LNCaP clone FGC (cell line): ENCODE measurements at regions not wholly inside any gene's neighbourhood (a gene's known extent, or its start where the extent isn't known, plus 50 kb on each side); places are given as distances from the start of the nearest gene placed in this dataset.

Experiments used
- DNase-seq: peaks from one replicate; pipeline ENCODE4 v3.0.0-alpha.2; 2011; ENCODE audit warnings: low read depth
- H3K4me3 ChIP-seq: 2 replicates; pipeline ENCODE4 v1.5.1; 2011; ENCODE audit warnings: mild to moderate bottlenecking, low read depth, low read length, control low read depth
- CTCF ChIP-seq: IDR thresholded peaks from 2 replicates; pipeline ENCODE4 v1.5.1; 2012; ENCODE audit warnings: mild to moderate bottlenecking; ENCODE audit not compliant: control insufficient read depth, insufficient read depth; ENCODE audit errors: extremely low read depth

- no peak for DNase-seq
- no peak overlapping the region for H3K4me3 ChIP-seq
- no peak for TF ChIP-seq CTCF
Observed at GRCh38 chr9:31500422-31500821, 884.0 kb upstream of the ACO1 start.

GRCh38 chr9:31519011-31519410 lies 865.4 kb upstream of the ACO1 start:
- no peak for TF ChIP-seq CTCF
- no peak for DNase-seq
- no peak overlapping the region for H3K4me3 ChIP-seq

GRCh38 chr9:31519424-31519823 lies 865.0 kb upstream of the ACO1 start:
- DNase-seq: no peak
- no peak overlapping the region for H3K4me3 ChIP-seq
- TF ChIP-seq CTCF: no peak

- no peak for DNase-seq
- no peak overlapping the region for H3K4me3 ChIP-seq
- no peak for TF ChIP-seq CTCF
Observed at GRCh38 chr9:31519826-31520225, 864.6 kb upstream of the ACO1 start.

- H3K4me3 ChIP-seq: no peak overlapping the region
- no peak for TF ChIP-seq CTCF
- DNase-seq: no peak
Observed at GRCh38 chr9:31520301-31521085, 864.0 kb upstream of the ACO1 start.

- no peak overlapping the region for H3K4me3 ChIP-seq
- TF ChIP-seq CTCF: no peak
- no peak for DNase-seq
Observed at GRCh38 chr9:31535651-31536050, 848.8 kb upstream of the ACO1 start.

GRCh38 chr9:31536471-31536870 lies 848.0 kb upstream of the ACO1 start:
- DNase-seq: no peak
- no peak for TF ChIP-seq CTCF
- no peak overlapping the region for H3K4me3 ChIP-seq
